GM12872 (cell line): ENCODE measurements at regions not wholly inside any gene's neighbourhood (a gene's known extent, or its start where the extent isn't known, plus 50 kb on each side); places are given as distances from the start of the nearest gene placed in this dataset.

Source experiments
- CTCF ChIP-seq: IDR thresholded peaks from 3 replicates; pipeline ENCODE4 v1.5.1; 2011; ENCODE audit warnings: low read depth, mild to moderate bottlenecking, low read length, moderate library complexity; ENCODE audit not compliant: insufficient read depth

- TF ChIP-seq CTCF, result no peak
Measured at GRCh38 chr7:71005109-71005508, 126.8 kb upstream of the GALNT17 start.

GRCh38 chr7:71009636-71010035 lies 122.3 kb upstream of the GALNT17 start:
- TF ChIP-seq CTCF, result no peak

- no peak for TF ChIP-seq CTCF
Measured at GRCh38 chr7:71015252-71015900, 116.6 kb upstream of the GALNT17 start.

- no peak for TF ChIP-seq CTCF
Measured at GRCh38 chr7:71016401-71016800, 115.5 kb upstream of the GALNT17 start.

GRCh38 chr7:71017602-71018001 lies 114.3 kb upstream of the GALNT17 start:
- TF ChIP-seq CTCF, result no peak

GRCh38 chr7:71019706-71020105 lies 112.2 kb upstream of the GALNT17 start:
- no peak for TF ChIP-seq CTCF

- TF ChIP-seq CTCF, result no peak
Measured at GRCh38 chr7:71021131-71021530, 110.8 kb upstream of the GALNT17 start.
